ENCODE measurements at regions not wholly inside any gene's neighbourhood (a gene's known extent, or its start where the extent isn't known, plus 50 kb on each side); places are given as distances from the start of the nearest gene placed in this dataset.

- TF ChIP-seq JAZF1 (CRISPR knock-in tag; IDR thresholded peaks at IDR 0.05) (no peak), JUN (CRISPR knock-in tag; IDR thresholded peaks at IDR 0.05) (no peak), SMAD3 (CRISPR knock-in tag; IDR thresholded peaks at IDR 0.05; ENCODE audit: borderline replicate concordance) (no peak), ZNF317 (CRISPR knock-in tag; IDR thresholded peaks at IDR 0.05; ENCODE audit: borderline replicate concordance, low read depth) (no peak), GTF2I (CRISPR knock-in tag; conservative IDR thresholded peaks at IDR 0.05) (no peak), ATF6 (CRISPR knock-in tag; IDR thresholded peaks at IDR 0.05) (no peak), ATF2 (CRISPR knock-in tag; IDR thresholded peaks at IDR 0.05; ENCODE audit: borderline replicate concordance, low read depth) (no peak), CBFB (CRISPR knock-in tag; IDR thresholded peaks at IDR 0.05; ENCODE audit: low read depth) (no peak), EMX1 (CRISPR knock-in tag; IDR thresholded peaks at IDR 0.05) (no peak)
Observed at GRCh38 chr19:27751044-27751391, 1461.9 kb downstream of the UQCRFS1 start (continued).

GRCh38 chr19:27750391-27751043 is 1462.4 kb downstream of the UQCRFS1 start:
- peaks cover 47% of the 10 kb centered on the region for H3K36me3 Mint-ChIP-seq
- ChIA-PET CTCF (no interaction called here), POLR2A (no interaction called here)
- no peak for ATAC-seq
- H3K27ac Mint-ChIP-seq, result no peak overlapping the region
- DNase-seq (ENCODE audit: low spot score), result no peak
- H3K9me3 Mint-ChIP-seq, result peaks cover 82% of the 10 kb centered on the region
- peaks cover 4% of the 10 kb centered on the region for H3K4me1 Mint-ChIP-seq
- H3K27me3 Mint-ChIP-seq (ENCODE audit: low read depth), result peaks cover 85% of the 10 kb centered on the region
- no peak for TF ChIP-seq ZSCAN18 (CRISPR knock-in tag; IDR thresholded peaks at IDR 0.05)
- TF ChIP-seq FOXP4 (CRISPR knock-in tag; IDR thresholded peaks at IDR 0.05), result no peak
- TF ChIP-seq ZNF416 (CRISPR knock-in tag; IDR thresholded peaks at IDR 0.05), result no peak
- TF ChIP-seq MLX (CRISPR knock-in tag; IDR thresholded peaks at IDR 0.05), result no peak
- TF ChIP-seq MYBL2 (CRISPR knock-in tag; IDR thresholded peaks at IDR 0.05), result no peak
- no peak overlapping the region for H3K4me3 Mint-ChIP-seq

- ChIA-PET CTCF (no interaction called here), POLR2A (no interaction called here)
- no peak for DNase-seq (ENCODE audit: low spot score)
- peaks cover 4% of the 10 kb centered on the region for H3K4me1 Mint-ChIP-seq
- H3K36me3 Mint-ChIP-seq, result peaks cover 48% of the 10 kb centered on the region
- H3K27ac Mint-ChIP-seq, result no peak overlapping the region
- no peak overlapping the region for H3K4me3 Mint-ChIP-seq
- H3K27me3 Mint-ChIP-seq (ENCODE audit: low read depth), result peaks cover 71% of the 10 kb centered on the region
- peaks cover 77% of the 10 kb centered on the region for H3K9me3 Mint-ChIP-seq
- ATAC-seq, result no peak
- TF ChIP-seq CREB1 (CRISPR knock-in tag; IDR thresholded peaks at IDR 0.05), result no peak
- TF ChIP-seq SP1 (CRISPR knock-in tag; conservative IDR thresholded peaks at IDR 0.05), result no peak
- TF ChIP-seq PRDM15 (CRISPR knock-in tag; IDR thresholded peaks at IDR 0.05), result no peak
- TF ChIP-seq E2F1 (CRISPR knock-in tag; IDR thresholded peaks at IDR 0.05), result no peak
- no peak for TF ChIP-seq MAX (CRISPR knock-in tag; IDR thresholded peaks at IDR 0.05)
- TF ChIP-seq ZMAT4 (CRISPR knock-in tag; IDR thresholded peaks at IDR 0.05), result no peak
Observed at GRCh38 chr19:27748551-27749152, 1464.3 kb downstream of the UQCRFS1 start.

Measured in WTC11 (cell line).